KMS-11 (cell line): ENCODE measurements at regions not wholly inside any gene's neighbourhood (a gene's known extent, or its start where the extent isn't known, plus 50 kb on each side); places are given as distances from the start of the nearest gene placed in this dataset.
"Not testable (repeated sequence)": the region's sequence is repeated elsewhere in the genome, so short reads cannot be mapped to it uniquely, and the experiment has no call there.

Experiments used
- H2AFZ ChIP-seq: fragments of 200-600 bp; sonication (generic); 2 replicates; pipeline ENCODE4 v1.6.1; 2016; ENCODE audit warnings: antibody characterized with exemption, mixed run types, low read depth
- H3K27ac ChIP-seq: fragments of 200-600 bp; sonication (generic); 2 replicates; pipeline ENCODE4 v1.6.1; 2016; ENCODE audit warnings: mild to moderate bottlenecking, mixed run types
- H3K27me3 ChIP-seq: fragments of 200-600 bp; sonication (generic); 2 replicates; pipeline ENCODE4 v1.6.1; 2017; ENCODE audit warnings: mild to moderate bottlenecking, low read depth, mixed run types, moderate library complexity; ENCODE audit not compliant: insufficient read depth
- H3K36me3 ChIP-seq: fragments of 200-600 bp; sonication (generic); 2 replicates; pipeline ENCODE4 v1.6.1; 2017; ENCODE audit warnings: mild to moderate bottlenecking, mixed run types; ENCODE audit not compliant: insufficient read depth
- H3K4me1 ChIP-seq: fragments of 200-600 bp; sonication (generic); 2 replicates; pipeline ENCODE4 v1.6.1; 2016; ENCODE audit warnings: mild to moderate bottlenecking, low read depth, mixed run types; ENCODE audit not compliant: poor library complexity, severe bottlenecking
- H3K4me2 ChIP-seq: fragments of 200-600 bp; sonication (generic); 2 replicates; pipeline ENCODE4 v1.7.0; 2016; ENCODE audit warnings: mild to moderate bottlenecking, mixed run types
- H3K4me3 ChIP-seq: fragments of 200-600 bp; sonication (generic); IDR thresholded peaks from 2 replicates; pipeline ENCODE4 v1.6.1; 2017; ENCODE audit warnings: low read depth, low read length, mixed read lengths; ENCODE audit not compliant: insufficient read depth
- H3K79me2 ChIP-seq: fragments of 200-600 bp; sonication (generic); 2 replicates; pipeline ENCODE4 v1.6.1; 2016; ENCODE audit warnings: low read depth, mixed run types; ENCODE audit not compliant: insufficient read depth
- H3K9ac ChIP-seq: fragments of 200-600 bp; sonication (generic); 2 replicates; pipeline ENCODE4 v1.6.1; 2016; ENCODE audit warnings: mild to moderate bottlenecking, mixed run types
- H4K20me1 ChIP-seq: fragments of 200-600 bp; sonication (generic); 2 replicates; pipeline ENCODE4 v1.6.1; 2016; ENCODE audit warnings: mild to moderate bottlenecking, mixed run types; ENCODE audit not compliant: insufficient read depth
- CTCF ChIP-seq: fragments of 200-600 bp; sonication (generic); conservative IDR thresholded peaks from 2 replicates; pipeline ENCODE4 v1.6.1; 2017; ENCODE audit warnings: low read depth, mild to moderate bottlenecking, antibody characterized with exemption, low read length, moderate library complexity, mixed read lengths

- H2AFZ ChIP-seq, result no peak overlapping the region
- H3K4me2 ChIP-seq, result no peak overlapping the region
- no peak overlapping the region for H3K27ac ChIP-seq
- no peaks in the 10 kb centered on the region for H3K36me3 ChIP-seq
- no peak overlapping the region for H3K9ac ChIP-seq
- H3K79me2 ChIP-seq, result no peaks in the 10 kb centered on the region
- no peak for TF ChIP-seq CTCF
- no peaks in the 10 kb centered on the region for H4K20me1 ChIP-seq
- H3K4me3 ChIP-seq, result no peak overlapping the region
- H3K27me3 ChIP-seq, result no peaks in the 10 kb centered on the region
- no peaks in the 10 kb centered on the region for H3K4me1 ChIP-seq
Observed at GRCh38 chr2:193357508-193357907, 1162.8 kb upstream of the TMEFF2 start.

GRCh38 chr2:193352665-193353242, 1158.0 kb upstream of the TMEFF2 start:
- not testable (repeated sequence) for H3K27ac ChIP-seq, H4K20me1 ChIP-seq, H3K36me3 ChIP-seq, H3K9ac ChIP-seq, H3K4me1 ChIP-seq, H2AFZ ChIP-seq, H3K4me2 ChIP-seq, H3K27me3 ChIP-seq, H3K79me2 ChIP-seq, H3K4me3 ChIP-seq

GRCh38 chr2:193350509-193350908, 1155.8 kb upstream of the TMEFF2 start:
- no peaks in the 10 kb centered on the region for H3K27me3 ChIP-seq
- H2AFZ ChIP-seq, result no peak overlapping the region
- TF ChIP-seq CTCF, result no peak
- H3K4me3 ChIP-seq, result no peak overlapping the region
- no peak overlapping the region for H3K27ac ChIP-seq
- H3K36me3 ChIP-seq, result no peaks in the 10 kb centered on the region
- no peaks in the 10 kb centered on the region for H3K79me2 ChIP-seq
- no peaks in the 10 kb centered on the region for H4K20me1 ChIP-seq
- H3K9ac ChIP-seq, result no peak overlapping the region
- no peak overlapping the region for H3K4me2 ChIP-seq
- peaks cover 9% of the 10 kb centered on the region for H3K4me1 ChIP-seq

GRCh38 chr2:193349642-193350041, 1154.9 kb upstream of the TMEFF2 start:
- Histone ChIP-seq H3K4me2 (no peak overlapping the region), H3K36me3 (no peaks in the 10 kb centered on the region), H3K27ac (no peak overlapping the region), H3K4me1 (peaks cover 9% of the 10 kb centered on the region), H3K4me3 (no peak overlapping the region), H3K9ac (no peak overlapping the region), H2AFZ (no peak overlapping the region), H3K79me2 (no peaks in the 10 kb centered on the region), H4K20me1 (no peaks in the 10 kb centered on the region), H3K27me3 (no peaks in the 10 kb centered on the region)
- no peak for TF ChIP-seq CTCF

GRCh38 chr2:193348055-193348454, 1153.3 kb upstream of the TMEFF2 start:
- no peaks in the 10 kb centered on the region for H3K27me3 ChIP-seq
- H3K4me3 ChIP-seq, result no peak overlapping the region
- peak overlapping the region; percentile 15; the same call in 1 of the 2 replicates for H2AFZ ChIP-seq
- 0 out of 2 replicates have a peak overlapping the region, but pooled peaks have one; percentile 21 for H3K4me2 ChIP-seq
- no peaks in the 10 kb centered on the region for H3K79me2 ChIP-seq
- TF ChIP-seq CTCF, result no peak
- no peaks in the 10 kb centered on the region for H4K20me1 ChIP-seq
- H3K4me1 ChIP-seq, result peaks cover 9% of the 10 kb centered on the region
- no peak overlapping the region for H3K27ac ChIP-seq
- no peaks in the 10 kb centered on the region for H3K36me3 ChIP-seq
- no peak overlapping the region for H3K9ac ChIP-seq
